Tibial nerve (tissue), 4 donors: ENCODE measurements at regions not wholly inside any gene's neighbourhood (a gene's known extent, or its start where the extent isn't known, plus 50 kb on each side); places are given as distances from the start of the nearest gene placed in this dataset.

ENCODE experiments used
- DNase-seq, 2 donors: peaks; one replicate each; pipeline ENCODE4 v3.0.0-alpha.2; 2019; ENCODE audit warnings: low spot score in 2 of 2
- H3K27ac ChIP-seq, 4 donors: fragments of 200-600 bp; sonication (generic) in 3 of 4; one replicate each; pipeline ENCODE4 v1.5.1; 2017 to 2019; ENCODE audit warnings: mild to moderate bottlenecking in 1 of 4
- H3K27me3 ChIP-seq, 2 donors: fragments of 200-600 bp; sonication (generic) in 1 of 2; one replicate each; pipeline versions ENCODE4 v1.5.1 to v1.6.0; 2017 to 2019
- H3K36me3 ChIP-seq, 3 donors: fragments of 200-600 bp; sonication (generic); one replicate each; pipeline ENCODE4 v1.5.1; 2018 to 2019
- H3K4me1 ChIP-seq, 4 donors: fragments of 200-600 bp; sonication (generic) in 3 of 4; one replicate each; pipeline ENCODE4 v1.5.1; 2017 to 2019
- H3K4me3 ChIP-seq, 4 donors: fragments of 200-600 bp; sonication (generic) in 3 of 4; one replicate each; pipeline ENCODE4 v1.5.1; 2017 to 2019; ENCODE audit warnings: mild to moderate bottlenecking in 1 of 4, moderate library complexity in 1 of 4
- H3K9me3 ChIP-seq, 4 donors: fragments of 200-600 bp; sonication (generic) in 3 of 4; one replicate each; pipeline ENCODE4 v1.5.1; 2017 to 2019
- EP300 ChIP-seq, 2 donors: sonication (generic); formaldehyde crosslinking; IDR thresholded peaks; one replicate each; pipeline ENCODE4 v1.6.1; 2017; ENCODE audit warnings: antibody characterized with exemption in 2 of 2, mild to moderate bottlenecking in 1 of 2
- POLR2A ChIP-seq, 2 donors: fragments of 450-650 bp; IDR thresholded peaks; one replicate each; pipeline ENCODE4 v1.6.1; 2017; ENCODE audit warnings: antibody characterized with exemption in 2 of 2, mild to moderate bottlenecking in 2 of 2, moderate library complexity in 2 of 2
- WGBS, 2 donors: methylation state at CpG; one replicate each; pipeline ENCODE4 v1.1.5; 2018; 5-methylcytosine and 5-hydroxymethylcytosine counted together
- TF ChIP-seq, protein P1 (sequence below), 5 experiments: fragments of 200-600 bp in 3 of 5; fragments of 450-650 bp in 2 of 5; sonication (generic) in 3 of 5; IDR thresholded peaks; one replicate each; pipeline ENCODE4 v1.5.1; 2016 to 2019; ENCODE audit warnings: antibody characterized with exemption in 5 of 5, mild to moderate bottlenecking in 3 of 5, moderate library complexity in 2 of 5

DNA sequence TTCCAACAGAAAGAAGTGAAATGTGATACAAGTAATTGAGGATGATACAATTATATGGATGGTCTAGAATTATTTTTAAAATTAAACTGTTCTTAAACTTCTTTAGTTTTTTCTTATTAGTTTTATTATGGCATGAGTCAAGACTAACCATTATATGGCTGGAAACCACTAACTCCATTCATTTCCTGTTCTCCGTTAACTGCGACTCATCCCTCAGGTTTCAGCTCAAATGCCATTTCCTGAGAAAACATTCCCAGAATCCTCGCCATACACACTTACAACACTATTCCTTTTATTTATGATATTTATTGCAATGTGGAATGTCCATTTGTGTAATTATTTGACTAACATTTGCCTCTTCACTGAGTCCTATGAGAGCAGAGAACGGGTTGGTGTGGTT, 394.1 kb downstream of the SOX2 start:
- WGBS, 2 donors, result 80 to 82% methylated on average over 4 of the region's 4 CpGs
- no peak overlapping the region for H3K27ac ChIP-seq
- no peaks in the 10 kb centered on the region for H3K27me3 ChIP-seq
- H3K36me3 ChIP-seq, result no peaks in the 10 kb centered on the region
- no peak for DNase-seq
- TF ChIP-seq POLR2A (IDR thresholded peaks at IDR 0.05) (no peak), EP300 (IDR thresholded peaks at IDR 0.05) (no peak)
- TF ChIP-seq, protein P1, sequence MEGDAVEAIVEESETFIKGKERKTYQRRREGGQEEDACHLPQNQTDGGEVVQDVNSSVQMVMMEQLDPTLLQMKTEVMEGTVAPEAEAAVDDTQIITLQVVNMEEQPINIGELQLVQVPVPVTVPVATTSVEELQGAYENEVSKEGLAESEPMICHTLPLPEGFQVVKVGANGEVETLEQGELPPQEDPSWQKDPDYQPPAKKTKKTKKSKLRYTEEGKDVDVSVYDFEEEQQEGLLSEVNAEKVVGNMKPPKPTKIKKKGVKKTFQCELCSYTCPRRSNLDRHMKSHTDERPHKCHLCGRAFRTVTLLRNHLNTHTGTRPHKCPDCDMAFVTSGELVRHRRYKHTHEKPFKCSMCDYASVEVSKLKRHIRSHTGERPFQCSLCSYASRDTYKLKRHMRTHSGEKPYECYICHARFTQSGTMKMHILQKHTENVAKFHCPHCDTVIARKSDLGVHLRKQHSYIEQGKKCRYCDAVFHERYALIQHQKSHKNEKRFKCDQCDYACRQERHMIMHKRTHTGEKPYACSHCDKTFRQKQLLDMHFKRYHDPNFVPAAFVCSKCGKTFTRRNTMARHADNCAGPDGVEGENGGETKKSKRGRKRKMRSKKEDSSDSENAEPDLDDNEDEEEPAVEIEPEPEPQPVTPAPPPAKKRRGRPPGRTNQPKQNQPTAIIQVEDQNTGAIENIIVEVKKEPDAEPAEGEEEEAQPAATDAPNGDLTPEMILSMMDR (IDR thresholded peaks at IDR 0.05), result no peak
- no peaks in the 10 kb centered on the region for H3K4me1 ChIP-seq
- no peak overlapping the region for H3K4me3 ChIP-seq
- peaks cover 0 to 6% (median 3%) of the 10 kb centered on the region in 4 donors for H3K9me3 ChIP-seq

DNA sequence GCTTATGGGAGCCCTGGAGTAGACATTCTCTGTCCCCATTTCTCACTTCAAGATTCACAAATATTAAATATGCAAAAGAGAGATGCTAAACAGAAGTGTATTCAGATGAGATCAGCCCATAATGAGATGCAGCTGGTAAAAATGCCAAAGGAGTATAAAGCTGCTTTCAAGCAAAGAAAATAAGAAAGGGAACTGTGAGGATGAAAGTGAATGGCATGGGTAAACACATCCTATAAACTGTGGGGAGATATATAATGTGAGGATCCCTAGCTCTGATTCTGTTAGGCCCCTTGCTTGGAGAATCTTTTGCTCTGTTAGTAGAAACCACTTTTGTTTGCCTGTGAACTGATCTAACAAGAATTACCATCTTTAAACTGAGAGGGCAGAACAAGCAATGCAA, 396.6 kb downstream of the SOX2 start:
- no peaks in the 10 kb centered on the region for H3K36me3 ChIP-seq
- no peak for DNase-seq
- peaks cover 0 to 5% (median 0%) of the 10 kb centered on the region in 4 donors for H3K9me3 ChIP-seq
- H3K27ac ChIP-seq, result no peak overlapping the region
- H3K27me3 ChIP-seq, result no peaks in the 10 kb centered on the region
- no peak overlapping the region for H3K4me3 ChIP-seq
- H3K4me1 ChIP-seq, result no peaks in the 10 kb centered on the region
- TF ChIP-seq EP300 (IDR thresholded peaks at IDR 0.05) (no peak), POLR2A (IDR thresholded peaks at IDR 0.05) (no peak)
- TF ChIP-seq, protein P1 (IDR thresholded peaks at IDR 0.05), result no peak

DNA sequence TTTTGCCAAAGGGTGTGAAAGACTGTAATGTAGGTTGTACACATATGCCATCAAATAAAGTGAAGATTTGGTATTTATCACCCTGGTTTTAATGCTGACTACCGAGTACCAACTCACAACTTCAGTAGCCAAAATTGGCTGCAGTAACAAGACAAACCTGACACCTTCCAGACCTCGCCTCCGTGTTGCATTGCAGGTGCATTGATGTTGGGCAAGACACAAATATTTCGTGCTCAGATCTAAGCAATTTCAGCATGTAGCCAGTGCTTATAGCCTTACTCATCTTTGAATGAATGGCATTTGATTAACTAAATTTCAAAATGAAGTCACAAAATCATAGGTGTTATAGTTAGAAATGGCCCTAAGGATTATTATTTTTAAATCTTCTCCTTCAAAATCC, 400.2 kb downstream of the SOX2 start:
- no peaks in the 10 kb centered on the region for H3K27me3 ChIP-seq

DNA sequence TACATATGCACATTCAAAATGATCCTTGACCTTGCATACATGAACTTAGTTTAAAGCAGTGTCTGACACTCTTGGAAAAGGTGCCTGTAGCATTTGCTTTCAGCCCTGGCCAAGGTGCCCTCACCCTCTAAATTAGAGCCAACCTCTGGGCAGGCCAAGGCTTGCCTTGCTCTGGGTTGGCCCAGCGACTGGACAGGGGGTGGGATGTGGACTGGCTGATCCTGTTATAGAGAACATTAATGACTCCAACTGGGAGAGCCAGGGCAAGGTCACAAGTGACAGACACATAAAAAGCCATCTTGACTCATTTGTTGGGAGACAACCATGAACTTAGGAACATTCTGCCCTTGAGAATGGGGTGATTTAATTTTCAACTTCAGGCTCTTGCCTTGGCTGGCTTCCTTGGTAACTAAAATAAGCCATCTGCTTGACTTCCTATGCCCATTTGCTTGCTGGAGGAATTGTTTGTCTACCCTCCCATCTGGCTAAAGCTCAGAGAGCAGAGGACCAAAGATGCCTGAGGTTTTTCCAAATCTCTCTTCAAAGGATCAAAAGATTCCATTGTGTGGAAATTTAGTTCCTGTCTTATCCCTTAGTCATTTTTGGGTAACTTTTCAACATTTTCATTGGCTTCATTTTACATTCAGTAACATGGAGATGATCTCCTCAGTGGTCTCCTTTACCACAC, 403.7 kb downstream of the SOX2 start:
- no peaks in the 10 kb centered on the region for H3K9me3 ChIP-seq
- no peaks in the 10 kb centered on the region for H3K27me3 ChIP-seq
- no peaks in the 10 kb centered on the region for H3K36me3 ChIP-seq
- WGBS, 2 donors, result 80 to 100% methylated on average over 1 of the region's 1 CpG
- no peak for DNase-seq
- H3K27ac ChIP-seq, result no peak overlapping the region
- TF ChIP-seq EP300 (IDR thresholded peaks at IDR 0.05) (no peak), POLR2A (IDR thresholded peaks at IDR 0.05) (no peak)
- TF ChIP-seq, protein P1 (IDR thresholded peaks at IDR 0.05), result no peak
- H3K4me3 ChIP-seq, result no peak overlapping the region
- H3K4me1 ChIP-seq, result no peaks in the 10 kb centered on the region

More for the DNA sequence above, 400.2 kb downstream of the SOX2 start:
- DNase-seq, result no peak
- Histone ChIP-seq H3K9me3 (peaks cover 0 to 5% (median 0%) of the 10 kb centered on the region in 4 donors), H3K4me1 (no peaks in the 10 kb centered on the region), H3K36me3 (no peaks in the 10 kb centered on the region), H3K4me3 (no peak overlapping the region), H3K27ac (no peak overlapping the region)
- TF ChIP-seq EP300 (IDR thresholded peaks at IDR 0.05), result no peak
- TF ChIP-seq, protein P1 (IDR thresholded peaks at IDR 0.05), result no peak
- TF ChIP-seq POLR2A (IDR thresholded peaks at IDR 0.05), result no peak
- whole genome bisulfite sequencing, 2 donors, result 76 to 80% methylated on average over 4 of the region's 4 CpGs

DNA sequence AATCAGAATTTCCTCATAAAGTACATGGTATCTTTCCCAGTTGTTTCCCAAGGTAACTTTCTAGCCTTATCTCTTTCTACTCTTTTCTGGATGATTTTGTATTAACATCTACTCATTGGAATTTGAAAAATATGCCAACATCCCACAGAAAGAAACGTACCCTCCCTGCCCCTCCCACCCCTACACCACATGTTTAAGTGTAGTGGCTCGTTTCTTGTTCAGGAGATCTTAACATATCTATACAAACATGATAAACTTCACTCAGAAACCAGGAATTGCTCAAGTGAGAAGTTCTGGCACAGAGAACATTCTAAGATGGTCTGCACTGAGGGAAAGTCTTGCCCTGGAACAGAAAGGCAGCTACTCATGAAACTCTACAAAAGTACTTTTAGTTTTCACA, 404.7 kb downstream of the SOX2 start:
- 49 to 54% methylated on average over 2 of the region's 2 CpGs for WGBS, 2 donors
- Histone ChIP-seq H3K27ac (no peak overlapping the region), H3K4me1 (no peaks in the 10 kb centered on the region), H3K9me3 (no peaks in the 10 kb centered on the region), H3K27me3 (no peaks in the 10 kb centered on the region), H3K36me3 (no peaks in the 10 kb centered on the region), H3K4me3 (no peak overlapping the region)
- TF ChIP-seq EP300 (IDR thresholded peaks at IDR 0.05) (no peak), POLR2A (IDR thresholded peaks at IDR 0.05) (no peak)
- TF ChIP-seq, protein P1 (IDR thresholded peaks at IDR 0.05), result no peak
- DNase-seq, result no peak
